BLaER1 (cell line): ENCODE measurements at regions not wholly inside any gene's neighbourhood (a gene's known extent, or its start where the extent isn't known, plus 50 kb on each side); places are given as distances from the start of the nearest gene placed in this dataset.
"Not testable (repeated sequence)": the region's sequence is repeated elsewhere in the genome, so short reads cannot be mapped to it uniquely, and the experiment has no call there.

ENCODE experiments used
- H3K27ac ChIP-seq: shearing (Covaris generic); formaldehyde crosslinking; 2 replicates; pipeline ENCODE4 v1.8.1; 2022
- H3K27me3 ChIP-seq: shearing (Covaris generic); formaldehyde crosslinking; 2 replicates; pipeline ENCODE4 v1.8.1; 2022
- H3K36me3 ChIP-seq: shearing (Covaris generic); formaldehyde crosslinking; 2 replicates; pipeline ENCODE4 v1.8.1; 2022
- H3K4me1 ChIP-seq: shearing (Covaris generic); formaldehyde crosslinking; 2 replicates; pipeline ENCODE4 v1.8.1; 2022
- H3K4me2 ChIP-seq: shearing (Covaris generic); formaldehyde crosslinking; 2 replicates; pipeline ENCODE4 v1.8.1; 2022
- H3K4me3 ChIP-seq: shearing (Covaris generic); formaldehyde crosslinking; 2 replicates; pipeline ENCODE4 v1.8.1; 2022
- H3K9ac ChIP-seq: shearing (Covaris generic); formaldehyde crosslinking; 2 replicates; pipeline ENCODE4 v1.8.1; 2022
- H3K9me3 ChIP-seq: shearing (Covaris generic); formaldehyde crosslinking; 2 replicates; pipeline ENCODE4 v1.8.1; 2022
- H4K20me1 ChIP-seq: shearing (Covaris generic); formaldehyde crosslinking; 2 replicates; pipeline ENCODE4 v1.8.1; 2022
- Cebpa-rat ChIP-seq: shearing (Covaris generic); IDR thresholded peaks from 2 replicates; pipeline ENCODE4 v1.8.1; 2022

DNA sequence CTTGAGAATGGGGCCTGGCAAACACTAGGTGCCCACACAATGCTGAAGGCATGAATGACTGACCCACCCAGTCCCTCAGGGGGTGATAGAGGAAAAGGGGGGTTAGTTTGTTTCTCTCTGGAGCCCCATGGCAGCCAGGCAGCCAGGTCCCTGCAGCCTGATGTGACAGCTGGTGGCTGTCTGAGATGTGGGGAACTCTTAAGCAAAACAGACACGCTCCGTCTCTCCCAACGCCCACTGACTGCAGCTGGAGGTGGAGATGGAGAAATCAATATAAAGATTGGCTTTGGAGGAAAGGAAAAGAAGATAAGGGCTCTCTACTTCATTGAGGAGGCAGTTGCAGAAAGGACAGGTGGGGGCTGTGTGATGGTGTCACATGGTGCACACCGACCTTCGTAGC lies 240.8 kb upstream of the LHX5 start:
- Histone ChIP-seq H3K4me1 (peaks cover 32% of the 10 kb centered on the region), H3K9me3 (peaks cover 6% of the 10 kb centered on the region; the same call in 1 of the 2 replicates), H3K36me3 (no peaks in the 10 kb centered on the region), H3K4me3 (no peak overlapping the region), H3K4me2 (peak overlapping the region; percentile 37), H3K9ac (no peak overlapping the region), H3K27ac (no peak overlapping the region), H4K20me1 (no peaks in the 10 kb centered on the region), H3K27me3 (peaks cover 21% of the 10 kb centered on the region)
- no peak for TF ChIP-seq Cebpa-rat

DNA sequence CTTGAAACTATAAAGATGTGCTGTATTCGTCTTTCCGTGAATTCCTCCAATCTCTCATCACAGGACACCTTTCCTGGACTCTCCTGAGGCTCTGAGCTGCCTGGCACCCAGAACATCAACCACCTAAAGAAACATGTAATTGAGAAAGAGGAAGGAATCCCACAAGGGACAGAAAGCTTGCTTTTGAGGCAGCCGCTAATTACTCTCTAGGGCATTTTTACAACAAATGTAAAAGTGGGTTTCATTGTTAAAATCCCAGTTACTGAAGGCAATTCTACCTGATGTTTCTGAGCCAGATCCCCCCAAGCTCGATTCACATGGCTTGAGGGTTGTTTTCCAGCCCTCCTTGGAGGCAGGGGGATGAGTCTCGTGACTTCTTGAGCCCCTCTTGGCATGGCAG lies 238.5 kb upstream of the LHX5 start:
- H3K4me1 ChIP-seq: peaks cover 29% of the 10 kb centered on the region
- H4K20me1 ChIP-seq: no peaks in the 10 kb centered on the region
- peaks cover 6% of the 10 kb centered on the region; the same call in 1 of the 2 replicates for H3K9me3 ChIP-seq
- peaks cover 21% of the 10 kb centered on the region for H3K27me3 ChIP-seq
- TF ChIP-seq Cebpa-rat: no peak
- no peak overlapping the region for H3K9ac ChIP-seq
- H3K27ac ChIP-seq: no peak overlapping the region
- 0 out of 2 replicates have a peak overlapping the region, but pooled peaks have one; percentile 13 for H3K4me2 ChIP-seq
- no peaks in the 10 kb centered on the region for H3K36me3 ChIP-seq
- H3K4me3 ChIP-seq: no peak overlapping the region

DNA sequence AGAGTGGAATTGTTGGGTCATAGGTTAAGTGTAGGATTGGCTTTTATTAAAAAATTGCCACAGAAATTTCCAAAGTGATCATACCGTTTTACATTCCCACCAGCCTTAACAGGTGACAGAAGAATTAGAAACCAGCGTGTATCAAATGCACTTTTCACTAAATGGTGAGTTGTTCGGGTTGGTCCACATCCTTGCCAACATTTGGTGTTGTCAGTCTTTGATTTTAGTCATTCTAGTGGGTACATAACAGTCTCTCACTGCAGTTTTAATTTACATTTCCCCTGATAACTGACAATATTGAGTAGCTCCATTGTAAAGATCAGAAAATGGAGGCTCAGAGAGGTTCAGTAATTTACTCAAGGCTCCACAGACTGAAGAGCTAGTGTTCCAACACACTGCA lies 237.8 kb upstream of the LHX5 start:
- Histone ChIP-seq H3K4me1 (peaks cover 29% of the 10 kb centered on the region), H3K4me3 (no peak overlapping the region), H3K4me2 (no peak overlapping the region), H4K20me1 (no peaks in the 10 kb centered on the region), H3K9me3 (peaks cover 6% of the 10 kb centered on the region; the same call in 1 of the 2 replicates), H3K27ac (no peak overlapping the region), H3K9ac (no peak overlapping the region), H3K36me3 (no peaks in the 10 kb centered on the region), H3K27me3 (peaks cover 21% of the 10 kb centered on the region)
- no peak for TF ChIP-seq Cebpa-rat

DNA sequence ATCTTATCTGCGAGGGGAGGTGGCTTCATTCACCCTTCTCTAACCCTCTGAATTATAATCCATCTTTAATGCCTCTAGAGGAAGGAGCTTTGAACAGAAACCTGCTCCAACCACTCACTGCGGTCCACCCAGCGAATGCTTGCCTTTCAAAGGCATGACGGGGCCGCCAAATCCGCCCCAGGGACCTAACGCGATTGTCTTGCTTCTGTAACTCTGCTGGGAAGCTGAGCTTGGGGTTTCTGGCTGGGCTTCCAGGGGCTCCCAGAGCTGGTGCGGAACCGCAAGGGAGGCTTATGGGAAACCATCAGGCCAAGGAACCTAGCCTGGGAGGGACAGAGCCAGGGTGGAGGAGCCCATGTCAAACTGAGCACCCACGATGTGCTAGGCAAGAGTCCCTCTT lies 231.2 kb upstream of the LHX5 start:
- Histone ChIP-seq H3K4me3 (no peak overlapping the region), H3K36me3 (no peaks in the 10 kb centered on the region), H3K27ac (no peak overlapping the region), H3K4me1 (no peaks in the 10 kb centered on the region), H4K20me1 (no peaks in the 10 kb centered on the region), H3K9ac (no peak overlapping the region), H3K27me3 (no peaks in the 10 kb centered on the region), H3K9me3 (peaks cover 9% of the 10 kb centered on the region; the same call in 1 of the 2 replicates), H3K4me2 (no peak overlapping the region)
- TF ChIP-seq Cebpa-rat: no peak

DNA sequence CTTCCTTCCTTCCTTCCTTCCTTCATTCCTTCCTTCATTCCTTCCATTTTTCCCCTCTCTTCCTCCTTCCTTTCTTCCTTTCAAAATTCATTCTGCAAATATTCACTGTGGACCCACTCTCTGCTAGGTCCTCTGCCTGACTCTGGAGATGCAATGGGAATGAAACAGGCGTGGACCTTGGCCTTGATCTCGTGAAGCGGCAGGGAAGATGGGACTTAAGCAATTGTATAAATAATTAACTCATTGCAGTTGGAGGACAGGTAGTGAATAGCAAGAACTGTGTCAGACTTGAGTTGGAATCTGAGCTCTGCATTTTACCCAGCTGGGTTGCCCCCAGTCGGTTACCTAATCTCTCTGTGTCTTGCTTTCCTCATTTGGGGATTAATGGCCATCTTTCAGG lies 230.6 kb upstream of the LHX5 start:
- H3K4me1 ChIP-seq: no peaks in the 10 kb centered on the region
- H3K9ac ChIP-seq: no peak overlapping the region
- H3K27me3 ChIP-seq: no peaks in the 10 kb centered on the region
- no peaks in the 10 kb centered on the region for H4K20me1 ChIP-seq
- no peak overlapping the region for H3K27ac ChIP-seq
- no peak overlapping the region for H3K4me3 ChIP-seq
- peaks cover 9% of the 10 kb centered on the region; the same call in 1 of the 2 replicates for H3K9me3 ChIP-seq
- no peak for TF ChIP-seq Cebpa-rat
- no peaks in the 10 kb centered on the region for H3K36me3 ChIP-seq
- no peak overlapping the region for H3K4me2 ChIP-seq

DNA sequence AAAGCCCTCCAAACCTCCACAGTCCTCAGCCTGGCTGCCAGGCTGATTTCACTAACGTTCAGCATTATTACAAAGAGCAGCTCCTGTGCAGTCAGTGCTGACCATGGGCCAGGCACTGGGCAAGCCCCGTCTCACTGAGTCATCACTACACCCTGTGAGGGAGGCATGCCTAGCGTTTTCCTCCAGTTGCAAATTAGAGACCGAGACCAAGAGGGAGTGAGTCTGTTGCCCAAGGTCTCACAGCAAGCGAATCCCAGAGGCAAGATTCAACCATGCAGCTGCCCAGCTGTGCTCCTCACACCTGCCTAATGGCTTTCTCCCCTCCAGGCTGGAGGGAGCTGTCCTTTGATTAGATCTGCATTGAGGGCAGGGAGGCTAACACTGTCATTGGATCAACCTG lies 229.3 kb upstream of the LHX5 start:
- peaks cover 9% of the 10 kb centered on the region; the same call in 1 of the 2 replicates for H3K9me3 ChIP-seq
- H3K4me2 ChIP-seq: no peak overlapping the region
- no peaks in the 10 kb centered on the region for H3K27me3 ChIP-seq
- TF ChIP-seq Cebpa-rat: no peak
- H3K9ac ChIP-seq: no peak overlapping the region
- no peak overlapping the region for H3K4me3 ChIP-seq
- H3K36me3 ChIP-seq: no peaks in the 10 kb centered on the region
- H3K27ac ChIP-seq: no peak overlapping the region
- H3K4me1 ChIP-seq: no peaks in the 10 kb centered on the region
- no peaks in the 10 kb centered on the region for H4K20me1 ChIP-seq

DNA sequence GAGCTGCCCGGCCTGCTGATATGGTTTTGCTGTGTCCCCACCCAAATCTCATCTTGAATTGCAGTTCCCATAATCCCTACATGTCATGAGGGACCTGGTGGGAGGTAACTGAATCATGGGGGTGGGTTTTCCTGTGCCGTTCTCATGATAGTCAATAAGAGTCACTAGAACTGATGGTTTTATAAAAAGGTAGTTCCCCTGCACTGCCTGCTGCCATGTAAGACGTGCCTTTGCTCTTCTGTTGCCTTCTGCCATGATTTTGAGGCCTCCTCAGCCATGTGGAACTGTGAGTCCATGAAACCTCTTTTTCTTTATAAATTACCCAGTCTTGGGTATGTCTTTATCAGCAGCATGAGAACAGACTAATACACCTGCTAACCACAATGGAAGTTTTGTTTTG lies 228.3 kb upstream of the LHX5 start:
- H3K9ac ChIP-seq, H3K27ac ChIP-seq, H3K4me1 ChIP-seq, H3K27me3 ChIP-seq, H3K36me3 ChIP-seq, H4K20me1 ChIP-seq, H3K4me2 ChIP-seq, H3K9me3 ChIP-seq, H3K4me3 ChIP-seq: not testable (repeated sequence)

DNA sequence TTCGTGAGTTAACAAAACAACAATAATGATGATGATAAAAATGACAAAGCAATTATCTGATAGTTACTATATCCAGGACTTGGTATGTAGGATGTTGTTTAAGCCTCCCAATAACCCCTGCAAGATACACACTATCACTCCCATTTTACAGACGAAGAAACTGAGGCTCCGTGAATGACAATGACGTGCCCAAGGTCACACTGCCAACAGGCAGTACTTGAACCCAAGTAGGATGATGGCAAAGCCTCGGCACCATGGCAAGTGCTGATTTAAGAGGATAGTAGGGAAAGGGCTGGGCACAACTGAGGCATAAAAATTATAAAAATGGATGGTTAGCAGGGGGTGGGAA lies 226.8 kb upstream of the LHX5 start:
- no peak overlapping the region for H3K4me2 ChIP-seq
- TF ChIP-seq Cebpa-rat: no peak
- no peak overlapping the region for H3K27ac ChIP-seq
- no peaks in the 10 kb centered on the region for H3K36me3 ChIP-seq
- no peaks in the 10 kb centered on the region for H3K4me1 ChIP-seq
- H3K9me3 ChIP-seq: peaks cover 9% of the 10 kb centered on the region; the same call in 1 of the 2 replicates
- H3K9ac ChIP-seq: no peak overlapping the region
- no peaks in the 10 kb centered on the region for H4K20me1 ChIP-seq
- no peaks in the 10 kb centered on the region for H3K27me3 ChIP-seq
- no peak overlapping the region for H3K4me3 ChIP-seq

DNA sequence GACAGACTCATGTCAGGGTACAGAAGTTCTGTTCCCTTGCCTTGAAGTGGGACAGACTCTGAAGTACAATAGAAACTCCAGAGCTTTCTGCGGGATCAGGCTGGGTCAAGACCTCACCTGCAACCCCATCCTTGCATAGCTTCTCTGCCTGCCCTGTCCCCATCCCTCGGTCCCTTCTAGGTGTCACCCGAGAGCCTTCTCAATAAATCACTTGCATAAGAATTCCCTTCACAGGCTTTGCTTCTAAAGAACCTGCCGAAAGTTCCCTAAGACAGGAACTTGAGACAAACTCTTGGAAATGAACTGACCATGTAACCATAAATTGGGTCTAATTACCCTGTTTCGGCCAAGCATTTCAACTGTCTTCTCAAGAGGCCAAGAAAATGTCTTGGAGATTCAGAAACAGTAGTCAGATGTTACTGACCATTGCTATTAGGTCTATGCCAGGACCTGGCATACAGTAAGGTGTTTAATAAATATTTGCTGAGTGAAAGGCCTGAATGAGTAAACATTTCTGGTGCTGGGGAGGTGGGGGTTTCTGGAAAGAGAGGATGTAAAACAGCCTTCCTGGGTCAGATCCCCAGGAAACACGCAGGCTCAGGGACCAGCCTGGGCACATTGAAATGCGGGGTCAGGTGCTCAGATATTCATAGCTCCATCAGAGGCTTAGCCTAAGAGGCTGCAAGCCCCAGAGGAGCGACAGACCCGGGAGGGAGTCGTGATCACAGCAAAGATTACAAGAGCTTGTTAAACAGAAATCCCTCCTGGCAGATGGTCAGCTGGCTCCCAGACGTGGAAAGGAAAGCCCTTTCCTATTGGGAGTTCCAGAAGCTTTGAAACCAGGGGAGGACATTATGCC lies 226.2 kb upstream of the LHX5 start:
- H3K27ac ChIP-seq: no peak overlapping the region
- H3K4me2 ChIP-seq: no peak overlapping the region
- no peaks in the 10 kb centered on the region for H3K4me1 ChIP-seq
- no peaks in the 10 kb centered on the region for H3K27me3 ChIP-seq
- no peak overlapping the region for H3K4me3 ChIP-seq
- H3K36me3 ChIP-seq: no peaks in the 10 kb centered on the region
- no peak overlapping the region for H3K9ac ChIP-seq
- H3K9me3 ChIP-seq: peaks cover 9% of the 10 kb centered on the region; the same call in 1 of the 2 replicates
- H4K20me1 ChIP-seq: no peaks in the 10 kb centered on the region
- no peak for TF ChIP-seq Cebpa-rat

DNA sequence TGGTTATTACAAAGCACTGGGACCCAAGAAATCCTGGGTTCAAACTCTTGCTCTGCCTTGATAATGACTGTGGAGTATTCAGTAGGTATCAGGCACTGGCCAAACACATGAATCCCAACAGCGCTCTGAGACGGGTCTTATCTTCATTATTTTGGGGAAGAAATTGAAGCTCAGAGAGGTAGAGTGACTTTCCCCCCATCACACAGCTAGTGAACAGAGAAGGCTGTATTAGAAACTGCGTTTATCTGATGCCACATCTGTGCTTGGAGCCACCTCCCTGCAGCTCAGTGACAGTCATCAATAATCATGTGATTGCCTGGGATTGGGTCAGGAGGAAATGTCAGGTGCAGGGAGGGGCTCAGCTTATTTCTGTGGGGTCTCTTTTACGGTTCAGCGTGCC lies 225.4 kb upstream of the LHX5 start:
- TF ChIP-seq Cebpa-rat: no peak
- no peak overlapping the region for H3K4me2 ChIP-seq
- H3K9me3 ChIP-seq: peaks cover 9% of the 10 kb centered on the region; the same call in 1 of the 2 replicates
- no peak overlapping the region for H3K4me3 ChIP-seq
- no peaks in the 10 kb centered on the region for H3K4me1 ChIP-seq
- no peak overlapping the region for H3K9ac ChIP-seq
- H3K36me3 ChIP-seq: no peaks in the 10 kb centered on the region
- H3K27me3 ChIP-seq: no peaks in the 10 kb centered on the region
- H4K20me1 ChIP-seq: no peaks in the 10 kb centered on the region
- no peak overlapping the region for H3K27ac ChIP-seq
